Natural killer cell (primary cell): ENCODE measurements at regions not wholly inside any gene's neighbourhood (a gene's known extent, or its start where the extent isn't known, plus 50 kb on each side); places are given as distances from the start of the nearest gene placed in this dataset.

Experiments
- ATAC-seq, 3 donors: fragments of 150-1000 bp in 2 of 3; fragments of 200-7000 bp in 1 of 3; cut with Tn5 transposase; 1 replicate in 1 of 3; 2 replicates in 2 of 3; pipeline ENCODE4 v1.10.0; 2021; ENCODE audit warnings: mild to moderate bottlenecking in 2 of 3, moderate library complexity in 2 of 3
- DNase-seq, 2 donors: peaks; one replicate each; pipeline versions ENCODE4 v3.0.0 to v3.0.0-alpha.2; 2013 to 2021; ENCODE audit warnings: mixed read lengths in 1 of 2
- H3K27ac ChIP-seq: one replicate; pipeline ENCODE4 v1.5.1; 2013; ENCODE audit warnings: mild to moderate bottlenecking, low read length
- H3K27me3 ChIP-seq: one replicate; pipeline ENCODE4 v1.6.1; 2013; ENCODE audit warnings: low read length; ENCODE audit not compliant: control insufficient read depth, insufficient read depth
- H3K36me3 ChIP-seq: one replicate; pipeline ENCODE4 v1.6.1; 2013; ENCODE audit warnings: low read length; ENCODE audit not compliant: control insufficient read depth, insufficient read depth
- H3K4me1 ChIP-seq: one replicate; pipeline ENCODE4 v1.6.1; 2013; ENCODE audit warnings: low read length; ENCODE audit not compliant: control insufficient read depth, insufficient read depth
- H3K4me3 ChIP-seq: one replicate; pipeline ENCODE4 v1.5.1; 2013; ENCODE audit warnings: low read length
- H3K9me3 ChIP-seq: one replicate; pipeline ENCODE4 v1.6.1; 2013; ENCODE audit warnings: low read length; ENCODE audit not compliant: control insufficient read depth, insufficient read depth
- H3K27ac Mint-ChIP-seq, 2 donors: one replicate each; pipeline ENCODE4 v1.8.0; 2022; ENCODE audit warnings: mild to moderate bottlenecking in 2 of 2, mixed read lengths in 2 of 2, moderate library complexity in 1 of 2
- H3K27me3 Mint-ChIP-seq, 2 donors: one replicate each; pipeline ENCODE4 v1.8.0; 2022; ENCODE audit warnings: low read depth in 2 of 2, mixed read lengths in 2 of 2
- H3K36me3 Mint-ChIP-seq: one replicate; pipeline ENCODE4 v1.8.0; 2022; ENCODE audit warnings: mixed read lengths
- H3K4me1 Mint-ChIP-seq, 2 donors: one replicate each; pipeline ENCODE4 v1.8.0; 2022; ENCODE audit warnings: mixed read lengths in 2 of 2
- H3K4me3 Mint-ChIP-seq: one replicate; pipeline ENCODE4 v1.8.0; 2022; ENCODE audit warnings: mild to moderate bottlenecking, moderate library complexity, mixed read lengths
- H3K9me3 Mint-ChIP-seq, 2 donors: one replicate each; pipeline ENCODE4 v1.8.0; 2022; ENCODE audit warnings: mixed read lengths in 2 of 2
- WGBS: methylation state at CpG from one replicate; pipeline ENCODE4 v1.1.7; 2013; ENCODE audit warnings: missing lambda C conversion rate; ENCODE audit not compliant: insufficient coverage; 5-methylcytosine and 5-hydroxymethylcytosine counted together
- intact Hi-C: fragments of 100-400 bp; cut with micrococcal nuclease; formaldehyde crosslinking; loops from one replicate; pipeline ENCODE4 v1.14.2; 2022
- TF ChIP-seq, protein P1 (sequence below): fragments of 200-600 bp; IDR thresholded peaks from one replicate; pipeline ENCODE4 v1.8.0; 2022; ENCODE audit warnings: antibody characterized with exemption

DNA sequence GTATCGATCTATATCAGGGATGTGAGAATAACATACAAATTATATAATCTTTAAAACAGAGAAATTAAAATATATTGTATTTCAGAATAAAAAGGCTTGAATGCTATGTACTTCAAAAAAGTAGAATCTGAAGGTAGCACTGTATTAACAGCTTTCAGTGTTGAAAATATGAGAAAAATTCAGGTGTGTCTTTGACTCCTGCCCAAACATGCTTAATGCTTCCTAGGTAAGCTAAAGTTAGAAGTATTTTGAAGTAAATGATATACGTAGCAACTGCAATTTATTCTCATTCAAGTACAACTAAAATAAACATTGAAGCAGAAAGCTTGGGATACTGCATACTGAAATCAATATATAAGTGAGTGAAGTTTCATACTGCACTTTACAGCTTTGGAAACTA lies 1082.0 kb upstream of the ACVR2A start:
- H3K36me3 ChIP-seq = no peaks in the 10 kb centered on the region
- DNase-seq (no peak), ATAC-seq (no peak)
- no peaks in the 10 kb centered on the region for H3K4me1 ChIP-seq
- no peaks in the 10 kb centered on the region for H3K27me3 ChIP-seq
- Mint-ChIP-seq H3K9me3 (peaks cover 14 to 26% of the 10 kb centered on the region in 2 donors), H3K4me3 (no peak overlapping the region), H3K36me3 (no peaks in the 10 kb centered on the region), H3K4me1 (no peaks in the 10 kb centered on the region), H3K27ac (no peak overlapping the region), H3K27me3 (no peaks in the 10 kb centered on the region)
- TF ChIP-seq, protein P1, sequence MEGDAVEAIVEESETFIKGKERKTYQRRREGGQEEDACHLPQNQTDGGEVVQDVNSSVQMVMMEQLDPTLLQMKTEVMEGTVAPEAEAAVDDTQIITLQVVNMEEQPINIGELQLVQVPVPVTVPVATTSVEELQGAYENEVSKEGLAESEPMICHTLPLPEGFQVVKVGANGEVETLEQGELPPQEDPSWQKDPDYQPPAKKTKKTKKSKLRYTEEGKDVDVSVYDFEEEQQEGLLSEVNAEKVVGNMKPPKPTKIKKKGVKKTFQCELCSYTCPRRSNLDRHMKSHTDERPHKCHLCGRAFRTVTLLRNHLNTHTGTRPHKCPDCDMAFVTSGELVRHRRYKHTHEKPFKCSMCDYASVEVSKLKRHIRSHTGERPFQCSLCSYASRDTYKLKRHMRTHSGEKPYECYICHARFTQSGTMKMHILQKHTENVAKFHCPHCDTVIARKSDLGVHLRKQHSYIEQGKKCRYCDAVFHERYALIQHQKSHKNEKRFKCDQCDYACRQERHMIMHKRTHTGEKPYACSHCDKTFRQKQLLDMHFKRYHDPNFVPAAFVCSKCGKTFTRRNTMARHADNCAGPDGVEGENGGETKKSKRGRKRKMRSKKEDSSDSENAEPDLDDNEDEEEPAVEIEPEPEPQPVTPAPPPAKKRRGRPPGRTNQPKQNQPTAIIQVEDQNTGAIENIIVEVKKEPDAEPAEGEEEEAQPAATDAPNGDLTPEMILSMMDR = no peak
- H3K27ac ChIP-seq = no peak overlapping the region
- intact Hi-C loops = no loop called here
- H3K9me3 ChIP-seq = peaks cover 3% of the 10 kb centered on the region
- no peak overlapping the region for H3K4me3 ChIP-seq
- no CpG with 5 or more reads among the region's 2 CpGs for WGBS

DNA sequence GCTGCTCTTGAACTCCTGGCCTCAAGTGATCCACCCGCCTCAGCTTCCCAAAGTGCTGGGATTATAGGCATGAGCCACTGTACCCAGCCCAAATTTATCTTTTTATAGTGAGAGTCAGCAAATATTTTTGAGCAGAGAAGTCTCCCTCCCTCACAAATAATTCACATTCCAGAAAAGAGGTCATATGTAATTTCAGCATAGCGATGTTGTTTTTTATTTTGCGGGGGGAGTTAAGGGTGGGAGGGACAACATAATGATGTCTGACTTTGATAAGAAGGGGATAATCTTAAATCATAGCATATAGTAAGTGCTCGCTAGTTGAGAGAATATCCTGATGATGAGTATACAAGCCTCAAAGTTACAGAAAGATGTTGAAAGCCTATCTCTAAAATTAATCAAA lies 1090.2 kb upstream of the ACVR2A start:
- H3K36me3 Mint-ChIP-seq = no peaks in the 10 kb centered on the region
- H3K4me1 Mint-ChIP-seq = no peaks in the 10 kb centered on the region
- ATAC-seq (no peak), DNase-seq (no peak)
- WGBS = 94% methylated on average over 2 of the region's 4 CpGs
- Histone ChIP-seq H3K27ac (no peak overlapping the region), H3K9me3 (no peaks in the 10 kb centered on the region), H3K27me3 (no peaks in the 10 kb centered on the region), H3K4me3 (no peak overlapping the region), H3K4me1 (no peaks in the 10 kb centered on the region), H3K36me3 (no peaks in the 10 kb centered on the region)
- no peaks in the 10 kb centered on the region for H3K27me3 Mint-ChIP-seq
- TF ChIP-seq, protein P1 = no peak
- intact Hi-C loops = no loop called here
- H3K4me3 Mint-ChIP-seq = no peak overlapping the region
- peaks cover 8 to 16% of the 10 kb centered on the region in 2 donors for H3K9me3 Mint-ChIP-seq
- H3K27ac Mint-ChIP-seq = no peak overlapping the region

DNA sequence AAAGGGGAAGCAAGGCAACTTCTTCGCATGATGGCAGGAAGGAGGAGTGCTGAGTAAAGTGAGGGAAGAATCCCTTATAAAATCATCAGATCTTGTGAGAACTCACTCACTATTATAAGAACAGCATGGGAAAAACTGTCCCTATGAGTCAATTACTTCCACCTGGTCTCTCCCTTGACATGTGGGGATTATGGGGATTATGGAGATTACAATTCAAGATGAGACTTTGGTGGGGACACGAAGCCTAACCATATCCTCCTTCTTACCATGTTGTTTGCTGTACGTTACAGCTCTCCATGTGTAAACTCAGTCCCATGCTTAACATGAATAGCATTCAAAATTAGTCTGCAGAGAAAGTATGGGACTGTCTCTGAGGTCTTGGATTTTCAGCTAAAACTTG lies 1096.8 kb upstream of the ACVR2A start:
- intact Hi-C loops = no loop called here
- Histone ChIP-seq H3K4me1 (no peaks in the 10 kb centered on the region), H3K27ac (no peak overlapping the region), H3K4me3 (no peak overlapping the region), H3K9me3 (no peaks in the 10 kb centered on the region), H3K27me3 (no peaks in the 10 kb centered on the region), H3K36me3 (no peaks in the 10 kb centered on the region)
- Mint-ChIP-seq H3K27ac (no peak overlapping the region), H3K27me3 (no peaks in the 10 kb centered on the region), H3K4me3 (no peak overlapping the region), H3K9me3 (peaks cover 5 to 18% of the 10 kb centered on the region in 2 donors), H3K36me3 (no peaks in the 10 kb centered on the region), H3K4me1 (no peaks in the 10 kb centered on the region)
- 63% methylated on average over 1 of the region's 3 CpGs for WGBS
- TF ChIP-seq, protein P1 = no peak
- no peak for ATAC-seq
- no peak for DNase-seq

DNA sequence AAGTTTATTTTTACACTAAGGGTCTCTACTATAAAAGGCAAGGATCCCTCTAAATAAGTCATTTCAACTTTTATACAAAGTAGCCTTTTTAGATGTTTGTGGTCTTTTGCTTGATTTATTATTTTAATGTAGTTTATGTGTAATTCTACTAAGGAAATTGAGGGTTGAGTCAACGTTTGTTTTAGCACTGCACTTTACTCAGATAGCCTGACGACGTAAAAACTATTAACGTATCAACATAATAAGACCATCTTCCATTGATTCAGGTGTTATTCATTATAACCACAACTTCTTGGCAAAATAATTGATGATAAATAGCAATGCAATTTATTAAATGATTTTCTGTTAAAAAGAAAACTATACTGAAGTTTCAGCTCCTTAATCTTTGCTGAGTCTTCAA lies 1103.6 kb upstream of the ACVR2A start:
- no peaks in the 10 kb centered on the region for H3K27me3 Mint-ChIP-seq
- Histone ChIP-seq H3K4me1 (no peaks in the 10 kb centered on the region), H3K27ac (no peak overlapping the region), H3K27me3 (no peaks in the 10 kb centered on the region), H3K4me3 (no peak overlapping the region), H3K9me3 (no peaks in the 10 kb centered on the region), H3K36me3 (no peaks in the 10 kb centered on the region)
- WGBS = 93% methylated on average over 4 of the region's 4 CpGs
- ATAC-seq (no peak), DNase-seq (no peak)
- TF ChIP-seq, protein P1 = no peak
- no peak overlapping the region for H3K4me3 Mint-ChIP-seq
- no peak overlapping the region for H3K27ac Mint-ChIP-seq
- no peaks in the 10 kb centered on the region for H3K4me1 Mint-ChIP-seq
- H3K36me3 Mint-ChIP-seq = no peaks in the 10 kb centered on the region
- H3K9me3 Mint-ChIP-seq = peaks cover 2 to 7% of the 10 kb centered on the region in 2 donors
- intact Hi-C loops = no loop called here
